ENCODE measurements at regions not wholly inside any gene's neighbourhood (a gene's known extent, or its start where the extent isn't known, plus 50 kb on each side); places are given as distances from the start of the nearest gene placed in this dataset.

DNA sequence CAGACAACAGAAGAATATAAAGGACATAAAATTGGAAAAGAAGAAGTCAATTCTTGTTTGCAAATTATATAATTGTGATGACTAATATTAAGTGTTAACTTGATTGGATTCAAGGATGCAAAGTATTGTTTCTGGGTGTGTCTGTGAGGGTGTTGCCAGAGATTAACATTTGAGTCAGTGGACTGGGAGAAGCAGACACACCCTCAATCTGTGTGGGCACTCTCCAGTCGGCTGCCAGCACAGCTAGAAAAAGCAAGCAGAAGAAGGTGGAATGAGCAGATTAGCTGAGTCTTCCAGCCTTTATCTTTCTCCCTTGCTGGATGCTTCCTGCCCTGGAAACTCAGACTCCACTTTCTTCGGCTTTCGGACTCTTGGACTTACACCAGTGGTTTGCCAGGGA, 51.7 kb downstream of the UBE2NL start:
- in situ Hi-C loops (cut with HindIII; ENCODE audit: low pct_unique_long_range_greater_than_20kb, low sequenced_read_pairs): no loop called here
- no peak for TF ChIP-seq TCF7L2 (IDR thresholded peaks at IDR 0.05; ENCODE audit: low read depth, low read length)
- no peak for TF ChIP-seq SIN3A (IDR thresholded peaks at IDR 0.05; ENCODE audit: borderline replicate concordance, insufficient read depth, low read depth, low read length)
- H3K4me1 ChIP-seq (ENCODE audit: control insufficient read depth, insufficient read depth, low read length): no peaks in the 10 kb centered on the region
- ATAC-seq (no peak), DNase-seq (ENCODE audit: low read depth, low spot score) (no peak)
- no peaks in the 10 kb centered on the region for H3K36me3 ChIP-seq (ENCODE audit: control insufficient read depth, insufficient read depth, low read length)
- CTCF ChIA-PET: no interaction called here
- BruUV-seq (replicated peaks): no TSS peak
- H3K4me3 ChIP-seq (ENCODE audit: low read depth in 2 of 2, low read length in 2 of 2): no peak overlapping the region
- no peaks in the 10 kb centered on the region for H3K9me3 ChIP-seq (ENCODE audit: control insufficient read depth, insufficient read depth, low read depth, low read length)
- no peak overlapping the region for H3K27ac ChIP-seq (ENCODE audit: low read length)
- intact Hi-C loops (cut with micrococcal nuclease; ENCODE audit: unreplicated experiment): no loop called here
- no peaks in the 10 kb centered on the region for H3K27me3 ChIP-seq (ENCODE audit: control insufficient read depth, insufficient read depth, low read length)
- POLR2A ChIA-PET: no interaction called here

DNA sequence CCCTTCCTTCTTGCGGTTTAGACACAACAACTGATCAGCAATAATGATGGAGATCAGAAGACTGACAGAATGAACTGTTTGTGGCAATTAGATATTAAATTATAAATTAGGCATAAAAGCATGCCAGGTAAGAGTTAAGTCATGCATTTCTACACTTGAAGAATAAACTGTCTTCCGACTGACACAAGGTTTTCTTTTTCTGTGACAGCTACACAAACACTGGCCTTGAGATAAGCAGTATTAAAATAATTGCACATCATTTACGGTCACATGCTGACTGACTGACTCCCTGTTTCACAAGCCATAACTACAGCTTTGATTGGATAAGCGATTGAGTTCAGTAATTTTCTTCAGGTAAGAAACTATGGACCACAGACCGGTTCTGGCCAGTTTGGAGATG, 56.2 kb downstream of the UBE2NL start:
- no peak overlapping the region for H3K4me3 ChIP-seq (ENCODE audit: low read depth in 2 of 2, low read length in 2 of 2)
- ChIA-PET POLR2A (no interaction called here), CTCF (no interaction called here)
- intact Hi-C loops (cut with micrococcal nuclease; ENCODE audit: unreplicated experiment) (no loop called here), in situ Hi-C loops (cut with HindIII; ENCODE audit: low pct_unique_long_range_greater_than_20kb, low sequenced_read_pairs) (no loop called here)
- TF ChIP-seq SIN3A (IDR thresholded peaks at IDR 0.05; ENCODE audit: borderline replicate concordance, insufficient read depth, low read depth, low read length) (no peak), TCF7L2 (IDR thresholded peaks at IDR 0.05; ENCODE audit: low read depth, low read length) (no peak)
- TF ChIP-seq, protein P1, sequence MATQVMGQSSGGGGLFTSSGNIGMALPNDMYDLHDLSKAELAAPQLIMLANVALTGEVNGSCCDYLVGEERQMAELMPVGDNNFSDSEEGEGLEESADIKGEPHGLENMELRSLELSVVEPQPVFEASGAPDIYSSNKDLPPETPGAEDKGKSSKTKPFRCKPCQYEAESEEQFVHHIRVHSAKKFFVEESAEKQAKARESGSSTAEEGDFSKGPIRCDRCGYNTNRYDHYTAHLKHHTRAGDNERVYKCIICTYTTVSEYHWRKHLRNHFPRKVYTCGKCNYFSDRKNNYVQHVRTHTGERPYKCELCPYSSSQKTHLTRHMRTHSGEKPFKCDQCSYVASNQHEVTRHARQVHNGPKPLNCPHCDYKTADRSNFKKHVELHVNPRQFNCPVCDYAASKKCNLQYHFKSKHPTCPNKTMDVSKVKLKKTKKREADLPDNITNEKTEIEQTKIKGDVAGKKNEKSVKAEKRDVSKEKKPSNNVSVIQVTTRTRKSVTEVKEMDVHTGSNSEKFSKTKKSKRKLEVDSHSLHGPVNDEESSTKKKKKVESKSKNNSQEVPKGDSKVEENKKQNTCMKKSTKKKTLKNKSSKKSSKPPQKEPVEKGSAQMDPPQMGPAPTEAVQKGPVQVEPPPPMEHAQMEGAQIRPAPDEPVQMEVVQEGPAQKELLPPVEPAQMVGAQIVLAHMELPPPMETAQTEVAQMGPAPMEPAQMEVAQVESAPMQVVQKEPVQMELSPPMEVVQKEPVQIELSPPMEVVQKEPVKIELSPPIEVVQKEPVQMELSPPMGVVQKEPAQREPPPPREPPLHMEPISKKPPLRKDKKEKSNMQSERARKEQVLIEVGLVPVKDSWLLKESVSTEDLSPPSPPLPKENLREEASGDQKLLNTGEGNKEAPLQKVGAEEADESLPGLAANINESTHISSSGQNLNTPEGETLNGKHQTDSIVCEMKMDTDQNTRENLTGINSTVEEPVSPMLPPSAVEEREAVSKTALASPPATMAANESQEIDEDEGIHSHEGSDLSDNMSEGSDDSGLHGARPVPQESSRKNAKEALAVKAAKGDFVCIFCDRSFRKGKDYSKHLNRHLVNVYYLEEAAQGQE (IDR thresholded peaks at IDR 0.05; ENCODE audit: insufficient read depth in 1 of 2, low read depth in 2 of 2, low read length in 1 of 2): no peak
- H3K27ac ChIP-seq (ENCODE audit: low read length): no peak overlapping the region
- H3K36me3 ChIP-seq (ENCODE audit: control insufficient read depth, insufficient read depth, low read length): no peaks in the 10 kb centered on the region
- H3K9me3 ChIP-seq (ENCODE audit: control insufficient read depth, insufficient read depth, low read depth, low read length): no peaks in the 10 kb centered on the region
- ATAC-seq: no peak
- no TSS peak for BruUV-seq (replicated peaks)
- H3K4me1 ChIP-seq (ENCODE audit: control insufficient read depth, insufficient read depth, low read length): no peaks in the 10 kb centered on the region
- no peak for DNase-seq (ENCODE audit: low read depth, low spot score)
- no peaks in the 10 kb centered on the region for H3K27me3 ChIP-seq (ENCODE audit: control insufficient read depth, insufficient read depth, low read length)

DNA sequence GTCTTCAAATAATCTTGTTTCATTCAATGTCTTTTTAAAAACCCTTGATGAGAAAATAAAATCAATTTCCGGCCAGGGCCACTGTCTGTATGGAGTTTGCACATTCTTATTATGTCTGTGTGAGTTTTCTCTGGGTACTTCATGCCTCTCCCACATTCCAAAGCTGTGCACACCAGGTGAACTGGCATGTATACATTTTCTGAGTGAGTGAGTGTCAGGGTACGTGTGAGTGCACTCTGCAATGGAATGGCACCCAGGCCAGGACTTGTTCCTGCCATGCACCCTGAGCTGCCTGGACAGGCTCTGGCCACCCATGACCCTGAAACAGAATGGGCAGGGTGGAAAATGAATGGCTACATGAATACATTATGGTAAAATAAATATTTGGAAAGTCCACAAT, 61.3 kb downstream of the UBE2NL start:
- Histone ChIP-seq H3K27ac (ENCODE audit: low read length) (no peak overlapping the region), H3K27me3 (ENCODE audit: control insufficient read depth, insufficient read depth, low read length) (no peaks in the 10 kb centered on the region), H3K9me3 (ENCODE audit: control insufficient read depth, insufficient read depth, low read depth, low read length) (no peaks in the 10 kb centered on the region), H3K36me3 (ENCODE audit: control insufficient read depth, insufficient read depth, low read length) (no peaks in the 10 kb centered on the region), H3K4me1 (ENCODE audit: control insufficient read depth, insufficient read depth, low read length) (no peaks in the 10 kb centered on the region), H3K4me3 (ENCODE audit: low read depth in 2 of 2, low read length in 2 of 2) (no peak overlapping the region)
- ChIA-PET POLR2A (no interaction called here), CTCF (no interaction called here)
- ATAC-seq (no peak), DNase-seq (ENCODE audit: low read depth, low spot score) (no peak)
- in situ Hi-C loops (cut with HindIII; ENCODE audit: low pct_unique_long_range_greater_than_20kb, low sequenced_read_pairs) (no loop called here), intact Hi-C loops (cut with micrococcal nuclease; ENCODE audit: unreplicated experiment) (no loop called here)
- no peak for TF ChIP-seq POLR2AphosphoS5 (IDR thresholded peaks at IDR 0.05; ENCODE audit: low read depth, low read length)
- TF ChIP-seq SIN3A (IDR thresholded peaks at IDR 0.05; ENCODE audit: borderline replicate concordance, insufficient read depth, low read depth, low read length): no peak
- TF ChIP-seq TCF7L2 (IDR thresholded peaks at IDR 0.05; ENCODE audit: low read depth, low read length): no peak
- TF ChIP-seq, protein P2, sequence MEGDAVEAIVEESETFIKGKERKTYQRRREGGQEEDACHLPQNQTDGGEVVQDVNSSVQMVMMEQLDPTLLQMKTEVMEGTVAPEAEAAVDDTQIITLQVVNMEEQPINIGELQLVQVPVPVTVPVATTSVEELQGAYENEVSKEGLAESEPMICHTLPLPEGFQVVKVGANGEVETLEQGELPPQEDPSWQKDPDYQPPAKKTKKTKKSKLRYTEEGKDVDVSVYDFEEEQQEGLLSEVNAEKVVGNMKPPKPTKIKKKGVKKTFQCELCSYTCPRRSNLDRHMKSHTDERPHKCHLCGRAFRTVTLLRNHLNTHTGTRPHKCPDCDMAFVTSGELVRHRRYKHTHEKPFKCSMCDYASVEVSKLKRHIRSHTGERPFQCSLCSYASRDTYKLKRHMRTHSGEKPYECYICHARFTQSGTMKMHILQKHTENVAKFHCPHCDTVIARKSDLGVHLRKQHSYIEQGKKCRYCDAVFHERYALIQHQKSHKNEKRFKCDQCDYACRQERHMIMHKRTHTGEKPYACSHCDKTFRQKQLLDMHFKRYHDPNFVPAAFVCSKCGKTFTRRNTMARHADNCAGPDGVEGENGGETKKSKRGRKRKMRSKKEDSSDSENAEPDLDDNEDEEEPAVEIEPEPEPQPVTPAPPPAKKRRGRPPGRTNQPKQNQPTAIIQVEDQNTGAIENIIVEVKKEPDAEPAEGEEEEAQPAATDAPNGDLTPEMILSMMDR (IDR thresholded peaks at IDR 0.05): no peak
- TF ChIP-seq, protein P1 (IDR thresholded peaks at IDR 0.05; ENCODE audit: insufficient read depth in 1 of 2, low read depth in 2 of 2, low read length in 1 of 2): no peak
- BruUV-seq (replicated peaks): no TSS peak

Measured in Panc1 (cell line).